ENCODE measurements at regions not wholly inside any gene's neighbourhood (a gene's known extent, or its start where the extent isn't known, plus 50 kb on each side); places are given as distances from the start of the nearest gene placed in this dataset.

- H3K4me1 Mint-ChIP-seq, result no peaks in the 10 kb centered on the region
- CTCF ChIA-PET, result no interaction called here
- no peak overlapping the region for H3K4me3 Mint-ChIP-seq
- H3K9me3 Mint-ChIP-seq, result peaks cover 2% of the 10 kb centered on the region
- ATAC-seq (ENCODE audit: low read depth) (no peak), DNase-seq (no peak)
- no peaks in the 10 kb centered on the region for H3K36me3 Mint-ChIP-seq (ENCODE audit: low read depth)
- TF ChIP-seq CTCF (IDR thresholded peaks at IDR 0.05), result no peak
- POLR2A ChIA-PET, result no interaction called here
- intact Hi-C loops (cut with micrococcal nuclease), result no loop called here
- no peak overlapping the region for H3K27ac Mint-ChIP-seq
- H3K27me3 Mint-ChIP-seq, result peaks cover 16% of the 10 kb centered on the region
Measured at GRCh38 chr22:26097411-26097810, 71.9 kb upstream of the SEZ6L start.

DNA sequence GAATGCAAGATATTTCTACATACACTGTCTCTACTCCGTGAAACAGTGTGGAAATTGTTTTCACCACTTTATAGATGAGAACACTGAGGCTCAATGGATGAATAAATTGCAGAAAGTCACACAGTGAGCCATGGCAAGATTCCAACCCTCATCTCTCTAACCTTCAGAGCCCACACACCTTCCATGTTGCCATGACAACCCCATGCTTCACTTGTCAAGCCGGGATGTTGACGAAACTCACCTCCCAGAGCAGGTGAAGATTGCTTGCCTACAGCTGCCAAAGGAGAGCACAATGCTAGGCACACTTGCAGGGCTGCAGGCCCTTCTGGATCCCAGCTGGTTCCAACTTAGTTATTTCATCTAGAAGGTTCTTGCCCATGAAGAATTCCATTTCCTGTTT is 71.4 kb upstream of the SEZ6L start:
- peaks cover 2% of the 10 kb centered on the region for H3K9me3 Mint-ChIP-seq
- ChIA-PET POLR2A (no interaction called here), CTCF (no interaction called here)
- TF ChIP-seq CTCF (IDR thresholded peaks at IDR 0.05), result no peak
- H3K4me1 Mint-ChIP-seq, result no peaks in the 10 kb centered on the region
- ATAC-seq (ENCODE audit: low read depth) (no peak), DNase-seq (no peak)
- peaks cover 16% of the 10 kb centered on the region for H3K27me3 Mint-ChIP-seq
- no peaks in the 10 kb centered on the region for H3K36me3 Mint-ChIP-seq (ENCODE audit: low read depth)
- intact Hi-C loops (cut with micrococcal nuclease), result no loop called here
- no peak overlapping the region for H3K4me3 Mint-ChIP-seq
- H3K27ac Mint-ChIP-seq, result no peak overlapping the region

- DNase-seq (no peak), ATAC-seq (ENCODE audit: low read depth) (no peak)
- Mint-ChIP-seq H3K27me3 (peaks cover 7% of the 10 kb centered on the region), H3K27ac (no peak overlapping the region), H3K36me3 (ENCODE audit: low read depth) (no peaks in the 10 kb centered on the region), H3K4me1 (no peaks in the 10 kb centered on the region), H3K4me3 (no peak overlapping the region), H3K9me3 (no peaks in the 10 kb centered on the region)
- ChIA-PET CTCF (no interaction called here), POLR2A (no interaction called here)
- TF ChIP-seq CTCF (IDR thresholded peaks at IDR 0.05), result no peak
- intact Hi-C loops (cut with micrococcal nuclease), result no loop called here
Measured at GRCh38 chr22:26103023-26103422, 66.2 kb upstream of the SEZ6L start.

GRCh38 chr22:26106412-26106811 is 62.9 kb upstream of the SEZ6L start:
- Mint-ChIP-seq H3K4me3 (no peak overlapping the region), H3K27me3 (peaks cover 14% of the 10 kb centered on the region), H3K4me1 (no peaks in the 10 kb centered on the region), H3K9me3 (no peaks in the 10 kb centered on the region), H3K36me3 (ENCODE audit: low read depth) (no peaks in the 10 kb centered on the region), H3K27ac (no peak overlapping the region)
- intact Hi-C loops (cut with micrococcal nuclease), result no loop called here
- ATAC-seq (ENCODE audit: low read depth), result no peak
- DNase-seq, result no peak
- POLR2A ChIA-PET, result no interaction called here
- no peak for TF ChIP-seq CTCF (IDR thresholded peaks at IDR 0.05)
- CTCF ChIA-PET, result no interaction called here

GRCh38 chr22:26109686-26110315 is 59.5 kb upstream of the SEZ6L start:
- Mint-ChIP-seq H3K27me3 (peaks cover 28% of the 10 kb centered on the region), H3K4me3 (no peak overlapping the region), H3K27ac (no peak overlapping the region), H3K4me1 (no peaks in the 10 kb centered on the region), H3K36me3 (ENCODE audit: low read depth) (no peaks in the 10 kb centered on the region), H3K9me3 (no peaks in the 10 kb centered on the region)
- ChIA-PET POLR2A (no interaction called here), CTCF (no interaction called here)
- intact Hi-C loops (cut with micrococcal nuclease), result no loop called here
- no peak for TF ChIP-seq CTCF (IDR thresholded peaks at IDR 0.05)
- ATAC-seq (ENCODE audit: low read depth) (no peak), DNase-seq (no peak)
